ENCODE measurements at regions not wholly inside any gene's neighbourhood (a gene's known extent, or its start where the extent isn't known, plus 50 kb on each side); places are given as distances from the start of the nearest gene placed in this dataset.

DNA sequence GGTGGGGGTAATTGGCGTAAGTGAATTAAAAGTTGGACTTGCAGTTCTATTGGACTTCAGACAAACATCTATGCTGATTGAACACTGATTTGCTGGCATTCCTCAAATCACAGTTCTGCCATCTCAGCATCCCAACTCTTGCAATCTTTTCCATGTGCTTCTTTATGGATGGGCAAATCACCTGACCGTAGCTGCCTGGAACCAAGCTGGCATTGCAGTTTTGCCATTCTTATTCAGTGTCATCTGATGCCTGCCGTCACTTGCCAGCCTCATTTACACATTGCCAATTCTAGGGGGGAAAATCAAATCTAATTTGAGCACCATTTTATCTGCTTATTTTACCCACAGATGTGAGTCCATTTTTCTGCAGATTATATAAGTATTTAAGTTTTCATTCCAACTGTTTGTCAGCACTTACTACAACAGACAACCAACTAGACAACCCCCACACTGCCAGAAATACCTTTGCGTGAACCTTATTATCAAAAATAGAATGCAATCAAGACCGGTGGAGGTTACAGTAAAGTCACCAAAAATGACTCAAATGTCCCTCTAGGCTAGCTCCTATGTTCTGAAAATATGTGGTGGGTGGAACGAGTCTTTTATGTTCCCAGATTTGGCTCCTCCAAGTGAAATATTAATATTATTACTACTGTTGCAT lies 172.3 kb upstream of the CTBP2 start:
- CTCF ChIA-PET, result no interaction called here
- no peak overlapping the region for H3K27ac ChIP-seq (ENCODE audit: low read depth, low read length, poor library complexity, severe bottlenecking)
- TF ChIP-seq EZH2 (IDR thresholded peaks at IDR 0.05; ENCODE audit: borderline replicate concordance, low read depth, low read length, poor library complexity, severe bottlenecking) (no peak), CTCF (conservative IDR thresholded peaks at IDR 0.05; ENCODE audit: low read depth, low read length) (no peak)
- no peak overlapping the region for H3K4me3 ChIP-seq (ENCODE audit: low read depth, low read length, poor library complexity, severe bottlenecking)
- intact Hi-C loops (cut with micrococcal nuclease; ENCODE audit: unreplicated experiment), result no loop called here
- H3K27me3 ChIP-seq (replicated peaks; ENCODE audit: insufficient read depth, low read depth, low read length, poor library complexity), result peaks cover 16% of the 10 kb centered on the region
- no TSS peak for BruUV-seq (replicated peaks)
- DNase-seq (ENCODE audit: low spot score), result no peak
- POLR2A ChIA-PET (ENCODE audit: low non-redundant PET), result no interaction called here
- H3K9me3 ChIP-seq (ENCODE audit: low read depth, low read length, poor library complexity, severe bottlenecking), result no peaks in the 10 kb centered on the region
- H3K4me1 ChIP-seq (ENCODE audit: insufficient read depth, low read length, poor library complexity, severe bottlenecking), result no peaks in the 10 kb centered on the region
- no peaks in the 10 kb centered on the region for H3K36me3 ChIP-seq (ENCODE audit: insufficient read depth, low read length, poor library complexity, severe bottlenecking)

- Histone ChIP-seq H3K36me3 (ENCODE audit: insufficient read depth, low read length, poor library complexity, severe bottlenecking) (no peaks in the 10 kb centered on the region), H3K27me3 (replicated peaks; ENCODE audit: insufficient read depth, low read depth, low read length, poor library complexity) (peaks cover 22% of the 10 kb centered on the region), H3K9me3 (ENCODE audit: low read depth, low read length, poor library complexity, severe bottlenecking) (no peaks in the 10 kb centered on the region), H3K4me1 (ENCODE audit: insufficient read depth, low read length, poor library complexity, severe bottlenecking) (no peaks in the 10 kb centered on the region), H3K4me3 (ENCODE audit: low read depth, low read length, poor library complexity, severe bottlenecking) (no peak overlapping the region), H3K27ac (ENCODE audit: low read depth, low read length, poor library complexity, severe bottlenecking) (no peak overlapping the region)
- no peak for TF ChIP-seq CTCF (conservative IDR thresholded peaks at IDR 0.05; ENCODE audit: low read depth, low read length)
- TF ChIP-seq EZH2 (IDR thresholded peaks at IDR 0.05; ENCODE audit: borderline replicate concordance, low read depth, low read length, poor library complexity, severe bottlenecking), result no peak
- POLR2A ChIA-PET (ENCODE audit: low non-redundant PET), result no interaction called here
- DNase-seq (ENCODE audit: low spot score), result no peak
- intact Hi-C loops (cut with micrococcal nuclease; ENCODE audit: unreplicated experiment), result no loop called here
- no TSS peak for BruUV-seq (replicated peaks)
- CTCF ChIA-PET, result interaction anchor here (0.6 kb wide), 1 partner anchor 9 kb away, joined by 3 read pairs; no protein-coding TSS in a partner anchor
These were observed 170.7 kb upstream of the CTBP2 start for GRCh38 chr10:125331056-125331455.

DNA sequence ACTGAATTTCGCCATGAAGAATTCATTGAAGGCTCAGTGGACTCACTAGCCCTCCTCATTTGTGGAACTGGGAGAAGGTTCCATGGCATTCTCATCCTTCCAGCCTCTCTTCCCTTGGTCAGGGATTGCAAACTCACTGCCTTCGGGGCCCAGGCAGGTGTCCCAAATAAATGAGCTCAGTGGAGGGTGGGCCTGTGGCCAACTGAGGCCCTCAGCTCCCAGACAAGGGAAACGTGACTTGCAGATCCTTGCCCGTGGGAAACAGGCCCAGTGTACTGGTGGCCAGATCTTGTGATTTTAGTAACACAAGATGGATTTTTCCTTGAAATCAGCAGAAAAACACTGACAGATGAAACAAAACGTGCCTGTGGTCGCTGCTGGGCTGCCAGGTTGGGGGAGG lies 168.7 kb upstream of the CTBP2 start:
- Histone ChIP-seq H3K36me3 (ENCODE audit: insufficient read depth, low read length, poor library complexity, severe bottlenecking) (no peaks in the 10 kb centered on the region), H3K27me3 (replicated peaks; ENCODE audit: insufficient read depth, low read depth, low read length, poor library complexity) (peaks cover 22% of the 10 kb centered on the region), H3K4me1 (ENCODE audit: insufficient read depth, low read length, poor library complexity, severe bottlenecking) (no peaks in the 10 kb centered on the region), H3K4me3 (ENCODE audit: low read depth, low read length, poor library complexity, severe bottlenecking) (no peak overlapping the region), H3K27ac (ENCODE audit: low read depth, low read length, poor library complexity, severe bottlenecking) (no peak overlapping the region), H3K9me3 (ENCODE audit: low read depth, low read length, poor library complexity, severe bottlenecking) (no peaks in the 10 kb centered on the region)
- POLR2A ChIA-PET (ENCODE audit: low non-redundant PET), result no interaction called here
- BruUV-seq (replicated peaks), result no TSS peak
- DNase-seq (ENCODE audit: low spot score), result no peak
- CTCF ChIA-PET, result no interaction called here
- TF ChIP-seq EZH2 (IDR thresholded peaks at IDR 0.05; ENCODE audit: borderline replicate concordance, low read depth, low read length, poor library complexity, severe bottlenecking) (no peak), CTCF (conservative IDR thresholded peaks at IDR 0.05; ENCODE audit: low read depth, low read length) (no peak)
- intact Hi-C loops (cut with micrococcal nuclease; ENCODE audit: unreplicated experiment), result no loop called here
